A673 (cell line): ENCODE measurements at regions not wholly inside any gene's neighbourhood (a gene's known extent, or its start where the extent isn't known, plus 50 kb on each side); places are given as distances from the start of the nearest gene placed in this dataset.

ENCODE experiments used
- EZH2 ChIP-seq: fragments of 200-600 bp; sonication (generic); IDR thresholded peaks from 2 replicates; pipeline ENCODE4 v1.6.1; 2017; ENCODE audit warnings: borderline replicate concordance, low read depth, mild to moderate bottlenecking, mixed read lengths, antibody characterized with exemption, low read length; ENCODE audit not compliant: poor library complexity, severe bottlenecking
- TF ChIP-seq, protein P1 (sequence below): fragments of 300-800, 200-600 bp; sonication (generic); conservative IDR thresholded peaks from 2 replicates; pipeline ENCODE4 v1.5.1; 2017; ENCODE audit warnings: low read depth, mild to moderate bottlenecking, antibody characterized with exemption, low read length, moderate library complexity, mixed read lengths

DNA sequence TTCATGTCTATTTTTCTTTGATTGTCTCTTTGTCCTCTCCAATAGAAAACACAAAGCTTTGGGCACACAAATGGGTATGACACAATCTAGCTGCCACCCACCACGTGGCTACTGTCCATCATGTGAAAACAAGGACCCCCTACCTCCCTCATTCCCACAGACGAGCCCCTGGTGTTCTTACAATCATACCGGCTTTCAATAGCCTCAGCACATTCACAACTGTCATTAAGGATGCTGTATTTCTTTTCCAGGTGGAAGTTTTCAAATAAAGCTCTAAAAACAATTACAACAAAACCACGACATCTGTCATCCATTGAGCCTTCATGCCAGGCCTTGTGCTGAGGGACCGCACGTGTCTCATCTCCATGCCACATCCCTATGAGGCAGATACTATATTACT is 552.6 kb upstream of the ADAMTS9 start:
- TF ChIP-seq, protein P1, sequence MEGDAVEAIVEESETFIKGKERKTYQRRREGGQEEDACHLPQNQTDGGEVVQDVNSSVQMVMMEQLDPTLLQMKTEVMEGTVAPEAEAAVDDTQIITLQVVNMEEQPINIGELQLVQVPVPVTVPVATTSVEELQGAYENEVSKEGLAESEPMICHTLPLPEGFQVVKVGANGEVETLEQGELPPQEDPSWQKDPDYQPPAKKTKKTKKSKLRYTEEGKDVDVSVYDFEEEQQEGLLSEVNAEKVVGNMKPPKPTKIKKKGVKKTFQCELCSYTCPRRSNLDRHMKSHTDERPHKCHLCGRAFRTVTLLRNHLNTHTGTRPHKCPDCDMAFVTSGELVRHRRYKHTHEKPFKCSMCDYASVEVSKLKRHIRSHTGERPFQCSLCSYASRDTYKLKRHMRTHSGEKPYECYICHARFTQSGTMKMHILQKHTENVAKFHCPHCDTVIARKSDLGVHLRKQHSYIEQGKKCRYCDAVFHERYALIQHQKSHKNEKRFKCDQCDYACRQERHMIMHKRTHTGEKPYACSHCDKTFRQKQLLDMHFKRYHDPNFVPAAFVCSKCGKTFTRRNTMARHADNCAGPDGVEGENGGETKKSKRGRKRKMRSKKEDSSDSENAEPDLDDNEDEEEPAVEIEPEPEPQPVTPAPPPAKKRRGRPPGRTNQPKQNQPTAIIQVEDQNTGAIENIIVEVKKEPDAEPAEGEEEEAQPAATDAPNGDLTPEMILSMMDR, result no peak
- no peak for TF ChIP-seq EZH2
